ENCODE measurements at regions not wholly inside any gene's neighbourhood (a gene's known extent, or its start where the extent isn't known, plus 50 kb on each side); places are given as distances from the start of the nearest gene placed in this dataset.
"Not testable (repeated sequence)": the region's sequence is repeated elsewhere in the genome, so short reads cannot be mapped to it uniquely, and the experiment has no call there.

DNA sequence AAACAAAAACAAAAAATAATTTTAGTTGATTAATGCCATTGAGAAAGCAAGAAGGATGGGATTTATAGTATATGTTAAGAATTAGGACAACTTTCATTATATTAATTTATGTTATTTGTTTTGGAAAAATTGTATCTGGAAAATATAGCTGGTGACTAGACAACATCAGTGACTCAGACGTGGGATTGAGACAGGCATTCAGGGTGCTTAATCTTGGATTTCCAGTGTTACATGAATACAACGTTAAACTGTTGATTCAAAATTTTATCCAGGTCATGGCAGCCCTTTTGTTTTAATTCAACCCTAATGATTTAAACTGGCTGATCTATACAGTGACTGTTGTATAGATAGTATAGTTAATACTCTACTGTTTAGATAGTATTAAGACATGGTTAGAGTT lies 827.1 kb upstream of the B3GALT2 start:
- no peaks in the 10 kb centered on the region for H3K9me3 ChIP-seq (ENCODE audit: low read length)
- no peaks in the 10 kb centered on the region for H3K36me3 ChIP-seq (ENCODE audit: insufficient read depth, low read length)
- H3K27me3 Mint-ChIP-seq: no peaks in the 10 kb centered on the region
- peaks cover 0 to 27% (median 2%) of the 10 kb centered on the region in 3 donors for H3K36me3 Mint-ChIP-seq
- H3K4me3 ChIP-seq (ENCODE audit: low read length): no peak overlapping the region
- no peak overlapping the region for H3K27ac ChIP-seq (ENCODE audit: low read depth, low read length)
- H3K4me1 Mint-ChIP-seq: no peaks in the 10 kb centered on the region
- DNase-seq: no peak
- no peaks in the 10 kb centered on the region for H3K27me3 ChIP-seq (ENCODE audit: insufficient read depth, low read length, poor library complexity, severe bottlenecking)
- CTCF ChIA-PET: no interaction called here
- H3K4me1 ChIP-seq (ENCODE audit: insufficient read depth, low read length): no peaks in the 10 kb centered on the region
- POLR2A ChIA-PET: no interaction called here
- no peak overlapping the region for H3K4me3 Mint-ChIP-seq
- H3K9me3 Mint-ChIP-seq: peaks cover 0 to 10% (median 2%) of the 10 kb centered on the region in 5 donors
- H3K27ac Mint-ChIP-seq: no peak overlapping the region

DNA sequence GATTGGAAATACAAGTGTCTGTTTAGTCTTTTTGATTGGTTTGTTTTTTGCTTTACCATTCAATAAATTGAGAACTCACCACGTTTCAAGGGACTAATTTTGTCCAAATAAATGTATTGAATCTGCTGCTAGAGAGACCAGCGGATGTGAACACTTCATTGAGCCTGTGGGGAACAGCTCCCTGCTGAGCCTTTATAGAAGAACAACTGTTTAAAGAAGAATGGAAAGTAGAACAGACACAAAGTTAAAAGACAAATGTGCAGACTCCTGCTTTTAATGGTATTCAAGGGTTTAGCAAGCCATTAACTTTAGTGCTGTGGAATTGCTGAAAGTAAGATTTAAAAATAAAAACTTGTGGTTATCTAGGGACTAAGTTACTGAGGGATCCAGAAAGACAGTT lies 817.7 kb upstream of the B3GALT2 start:
- no peaks in the 10 kb centered on the region for H3K27me3 ChIP-seq (ENCODE audit: insufficient read depth, low read length, poor library complexity, severe bottlenecking)
- no peak overlapping the region for H3K4me3 ChIP-seq (ENCODE audit: low read length)
- no peak overlapping the region for H3K27ac ChIP-seq (ENCODE audit: low read depth, low read length)
- POLR2A ChIA-PET: no interaction called here
- Mint-ChIP-seq H3K4me3 (no peak overlapping the region), H3K27me3 (no peaks in the 10 kb centered on the region), H3K4me1 (no peaks in the 10 kb centered on the region), H3K27ac (no peak overlapping the region), H3K9me3 (peaks cover 0 to 6% (median 2%) of the 10 kb centered on the region in 5 donors), H3K36me3 (peaks cover 0 to 27% (median 0%) of the 10 kb centered on the region in 3 donors)
- CTCF ChIA-PET: no interaction called here
- no peaks in the 10 kb centered on the region for H3K9me3 ChIP-seq (ENCODE audit: low read length)
- no peaks in the 10 kb centered on the region for H3K4me1 ChIP-seq (ENCODE audit: insufficient read depth, low read length)
- DNase-seq: no peak
- H3K36me3 ChIP-seq (ENCODE audit: insufficient read depth, low read length): no peaks in the 10 kb centered on the region

DNA sequence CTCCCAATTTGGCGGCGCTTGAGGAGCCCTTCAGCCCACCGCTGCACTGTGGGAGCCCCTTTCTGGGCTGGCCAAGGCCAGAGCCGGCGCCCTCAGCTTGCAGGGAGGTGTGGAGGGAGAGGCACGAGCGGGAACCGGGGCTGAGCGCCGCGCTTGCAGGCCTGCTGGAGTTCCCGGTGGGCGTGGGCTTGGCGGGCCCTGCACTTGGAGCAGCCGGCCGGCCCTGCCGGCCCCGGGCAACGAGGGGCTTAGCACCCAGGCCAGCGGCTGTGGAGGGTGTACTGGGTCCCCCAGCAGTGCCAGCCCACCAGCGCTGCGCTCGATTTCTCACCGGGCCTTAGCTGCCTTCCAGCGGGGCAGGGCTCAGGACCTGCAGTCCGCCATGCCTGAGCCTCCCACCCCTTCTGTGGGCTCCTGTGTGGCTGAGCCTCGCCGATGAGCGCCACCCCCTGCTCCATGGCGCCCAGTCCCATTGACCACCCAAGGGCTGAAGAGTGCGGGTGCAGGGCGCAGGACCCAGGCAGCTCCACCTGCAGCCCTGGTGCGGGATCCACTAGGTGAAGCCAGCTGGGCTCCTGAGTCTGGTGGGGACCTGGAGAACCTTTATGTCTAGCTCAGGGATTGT lies 815.4 kb upstream of the B3GALT2 start:
- H3K4me1 ChIP-seq (ENCODE audit: insufficient read depth, low read length); CTCF ChIA-PET; H3K9me3 ChIP-seq (ENCODE audit: low read length); H3K4me1 Mint-ChIP-seq; H3K27ac ChIP-seq (ENCODE audit: low read depth, low read length); H3K4me3 ChIP-seq (ENCODE audit: low read length); H3K27ac Mint-ChIP-seq; H3K36me3 ChIP-seq (ENCODE audit: insufficient read depth, low read length); POLR2A ChIA-PET; H3K27me3 ChIP-seq (ENCODE audit: insufficient read depth, low read length, poor library complexity, severe bottlenecking); H3K4me3 Mint-ChIP-seq; H3K9me3 Mint-ChIP-seq; H3K27me3 Mint-ChIP-seq: not testable (repeated sequence)
- peak in 1 of 5 donors; percentile 40 for DNase-seq
- peaks cover 0 to 18% (median 0%) of the 10 kb centered on the region in 3 donors for H3K36me3 Mint-ChIP-seq

DNA sequence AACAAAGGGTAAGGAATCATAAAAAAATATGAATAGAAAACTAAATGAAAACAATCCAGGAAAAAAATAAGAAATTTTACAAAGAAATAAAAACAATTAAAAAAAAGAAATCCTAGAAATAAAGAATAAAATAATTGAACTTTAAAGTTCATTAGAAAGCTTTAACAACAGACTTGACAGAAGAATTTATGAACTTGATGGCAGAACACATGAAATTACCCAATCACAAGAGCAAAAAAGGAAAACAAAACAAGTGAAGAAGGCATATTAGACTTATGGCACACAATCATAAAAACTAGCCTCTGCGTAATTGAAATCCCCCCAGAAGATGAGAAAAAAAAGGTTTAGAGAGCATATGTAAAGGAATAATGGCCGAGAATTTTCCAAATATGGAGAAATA lies 802.5 kb upstream of the B3GALT2 start:
- Histone ChIP-seq H3K27me3 (ENCODE audit: insufficient read depth, low read length, poor library complexity, severe bottlenecking) (no peaks in the 10 kb centered on the region), H3K4me1 (ENCODE audit: insufficient read depth, low read length) (no peaks in the 10 kb centered on the region), H3K4me3 (ENCODE audit: low read length) (no peak overlapping the region), H3K36me3 (ENCODE audit: insufficient read depth, low read length) (no peaks in the 10 kb centered on the region), H3K27ac (ENCODE audit: low read depth, low read length) (no peak overlapping the region), H3K9me3 (ENCODE audit: low read length) (peaks cover 16% of the 10 kb centered on the region)
- no peaks in the 10 kb centered on the region for H3K4me1 Mint-ChIP-seq
- H3K36me3 Mint-ChIP-seq: peaks cover 3 to 50% (median 4%) of the 10 kb centered on the region in 3 donors
- H3K4me3 Mint-ChIP-seq: no peak overlapping the region
- CTCF ChIA-PET: no interaction called here
- no peak overlapping the region for H3K27ac Mint-ChIP-seq
- H3K9me3 Mint-ChIP-seq: peaks cover 19 to 42% (median 30%) of the 10 kb centered on the region in 5 donors
- H3K27me3 Mint-ChIP-seq: no peaks in the 10 kb centered on the region
- POLR2A ChIA-PET: no interaction called here
- DNase-seq: no peak

DNA sequence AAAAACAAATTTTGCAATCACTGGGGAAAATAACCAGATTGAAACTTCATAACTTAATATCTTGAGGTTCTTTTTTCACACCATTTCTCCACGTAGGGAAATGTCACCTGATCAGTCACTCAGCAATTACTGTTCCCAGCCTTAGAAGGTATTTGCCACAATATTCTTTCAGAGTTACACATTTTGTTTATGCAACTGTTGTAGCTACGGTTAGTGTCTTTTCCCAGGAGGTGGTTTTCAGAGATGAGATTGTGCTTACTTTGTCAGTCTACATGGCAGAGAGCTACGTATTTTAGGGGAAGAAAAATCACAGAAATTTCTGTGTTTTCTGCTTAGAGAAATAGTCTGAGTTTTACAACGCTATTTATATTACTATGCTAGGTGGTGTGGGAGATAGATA lies 792.8 kb upstream of the B3GALT2 start:
- Mint-ChIP-seq H3K36me3 (peaks cover 0 to 9% (median 0%) of the 10 kb centered on the region in 3 donors), H3K27ac (no peak overlapping the region), H3K4me1 (peaks cover 0 to 3% (median 0%) of the 10 kb centered on the region in 3 donors), H3K4me3 (no peak overlapping the region), H3K27me3 (no peaks in the 10 kb centered on the region), H3K9me3 (peaks cover 0 to 1% (median 0%) of the 10 kb centered on the region in 5 donors)
- Histone ChIP-seq H3K9me3 (ENCODE audit: low read length) (no peaks in the 10 kb centered on the region), H3K4me1 (ENCODE audit: insufficient read depth, low read length) (no peaks in the 10 kb centered on the region), H3K27me3 (ENCODE audit: insufficient read depth, low read length, poor library complexity, severe bottlenecking) (no peaks in the 10 kb centered on the region), H3K36me3 (ENCODE audit: insufficient read depth, low read length) (no peaks in the 10 kb centered on the region), H3K4me3 (ENCODE audit: low read length) (no peak overlapping the region), H3K27ac (ENCODE audit: low read depth, low read length) (no peak overlapping the region)
- CTCF ChIA-PET: no interaction called here
- no peak for DNase-seq
- POLR2A ChIA-PET: no interaction called here

DNA sequence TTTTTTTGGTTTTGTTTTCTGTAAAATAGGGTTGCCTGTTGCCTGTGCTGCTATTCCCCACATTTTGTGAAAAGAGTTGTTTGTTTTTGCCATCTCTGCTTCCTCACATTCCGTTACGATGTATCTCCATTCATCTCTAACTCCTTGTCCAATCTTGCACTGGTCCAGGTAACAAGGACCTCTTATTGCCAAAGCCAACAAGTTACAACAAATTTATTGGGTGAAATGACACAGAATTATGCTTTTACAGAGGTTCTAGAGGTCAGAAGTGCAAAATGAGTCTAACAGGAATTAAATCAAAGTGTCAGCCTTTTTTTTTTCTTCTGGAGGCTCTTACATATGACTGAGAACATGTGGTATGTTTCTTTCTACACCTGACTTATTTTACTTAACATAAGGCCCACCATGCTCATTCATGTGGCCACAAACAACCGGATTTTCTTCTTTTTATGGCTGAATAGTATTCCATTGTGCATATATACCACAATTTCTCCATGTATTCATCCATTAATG lies 787.9 kb upstream of the B3GALT2 start:
- Histone ChIP-seq H3K4me3 (ENCODE audit: low read length) (no peak overlapping the region), H3K4me1 (ENCODE audit: insufficient read depth, low read length) (no peaks in the 10 kb centered on the region), H3K9me3 (ENCODE audit: low read length) (no peaks in the 10 kb centered on the region), H3K27me3 (ENCODE audit: insufficient read depth, low read length, poor library complexity, severe bottlenecking) (no peaks in the 10 kb centered on the region), H3K27ac (ENCODE audit: low read depth, low read length) (no peak overlapping the region), H3K36me3 (ENCODE audit: insufficient read depth, low read length) (no peaks in the 10 kb centered on the region)
- H3K4me1 Mint-ChIP-seq: peaks cover 0 to 3% (median 0%) of the 10 kb centered on the region in 3 donors
- CTCF ChIA-PET: no interaction called here
- no peak overlapping the region for H3K4me3 Mint-ChIP-seq
- H3K36me3 Mint-ChIP-seq: peaks cover 0 to 9% (median 0%) of the 10 kb centered on the region in 3 donors
- H3K27ac Mint-ChIP-seq: peak overlapping the region in 1 of 8 donors; percentile 42
- H3K9me3 Mint-ChIP-seq: peaks cover 0 to 2% (median 0%) of the 10 kb centered on the region in 5 donors
- no peak for DNase-seq
- no peaks in the 10 kb centered on the region for H3K27me3 Mint-ChIP-seq
- POLR2A ChIA-PET: no interaction called here

DNA sequence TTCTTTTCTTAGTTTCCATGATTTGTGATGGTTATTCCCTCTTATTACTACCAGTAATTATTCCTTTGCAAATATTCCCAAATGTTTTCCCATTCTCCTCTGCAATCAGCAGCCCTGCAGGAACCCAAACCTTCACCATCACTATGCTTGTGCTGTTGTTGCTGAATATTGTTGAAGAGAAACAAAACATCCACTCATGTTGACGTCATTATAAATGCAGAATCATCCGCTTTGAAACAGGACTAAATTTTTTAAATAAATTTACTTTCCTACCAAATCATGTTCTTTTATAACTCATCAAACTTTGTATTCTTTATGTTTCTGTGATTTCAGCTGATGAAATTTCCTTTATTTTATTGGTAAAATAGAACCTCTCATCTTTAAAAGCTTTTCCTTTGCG lies 787.0 kb upstream of the B3GALT2 start:
- H3K27ac Mint-ChIP-seq: no peak overlapping the region
- H3K4me3 Mint-ChIP-seq: no peak overlapping the region
- peaks cover 0 to 2% (median 0%) of the 10 kb centered on the region in 5 donors for H3K9me3 Mint-ChIP-seq
- no peaks in the 10 kb centered on the region for H3K4me1 Mint-ChIP-seq
- H3K27me3 ChIP-seq (ENCODE audit: insufficient read depth, low read length, poor library complexity, severe bottlenecking): no peaks in the 10 kb centered on the region
- ChIA-PET CTCF (no interaction called here), POLR2A (no interaction called here)
- H3K36me3 Mint-ChIP-seq: peaks cover 0 to 9% (median 0%) of the 10 kb centered on the region in 3 donors
- H3K27ac ChIP-seq (ENCODE audit: low read depth, low read length): no peak overlapping the region
- H3K36me3 ChIP-seq (ENCODE audit: insufficient read depth, low read length): no peaks in the 10 kb centered on the region
- no peaks in the 10 kb centered on the region for H3K9me3 ChIP-seq (ENCODE audit: low read length)
- no peaks in the 10 kb centered on the region for H3K4me1 ChIP-seq (ENCODE audit: insufficient read depth, low read length)
- no peak for DNase-seq
- no peak overlapping the region for H3K4me3 ChIP-seq (ENCODE audit: low read length)
- H3K27me3 Mint-ChIP-seq: no peaks in the 10 kb centered on the region

DNA sequence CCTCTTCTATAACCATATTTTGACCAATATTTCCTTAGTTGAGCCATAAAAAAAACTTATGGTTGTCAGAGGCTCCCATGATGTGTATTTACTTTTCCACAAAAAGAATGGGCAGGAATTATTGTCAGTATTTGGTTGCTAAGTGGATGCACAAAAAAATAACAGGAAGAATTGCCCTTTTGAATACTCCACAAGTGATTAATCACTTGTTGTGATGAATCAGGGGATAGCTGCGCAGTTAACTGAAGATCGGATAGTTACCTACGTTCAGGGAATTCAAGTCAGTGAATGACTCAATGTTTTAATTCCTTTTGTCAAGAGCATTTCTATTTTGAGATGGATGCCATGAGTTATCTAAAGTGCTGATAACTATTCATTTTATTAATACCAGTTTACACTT lies 785.2 kb upstream of the B3GALT2 start:
- Mint-ChIP-seq H3K27ac (no peak overlapping the region), H3K36me3 (peaks cover 0 to 9% (median 0%) of the 10 kb centered on the region in 3 donors), H3K9me3 (peaks cover 0 to 2% (median 0%) of the 10 kb centered on the region in 5 donors), H3K4me1 (peaks cover 0 to 2% (median 0%) of the 10 kb centered on the region in 3 donors), H3K4me3 (no peak overlapping the region), H3K27me3 (no peaks in the 10 kb centered on the region)
- no peaks in the 10 kb centered on the region for H3K36me3 ChIP-seq (ENCODE audit: insufficient read depth, low read length)
- CTCF ChIA-PET: no interaction called here
- no peaks in the 10 kb centered on the region for H3K4me1 ChIP-seq (ENCODE audit: insufficient read depth, low read length)
- H3K27me3 ChIP-seq (ENCODE audit: insufficient read depth, low read length, poor library complexity, severe bottlenecking): no peaks in the 10 kb centered on the region
- H3K27ac ChIP-seq (ENCODE audit: low read depth, low read length): no peak overlapping the region
- POLR2A ChIA-PET: no interaction called here
- no peak overlapping the region for H3K4me3 ChIP-seq (ENCODE audit: low read length)
- DNase-seq: no peak
- H3K9me3 ChIP-seq (ENCODE audit: low read length): no peaks in the 10 kb centered on the region
